ENCODE measurements at regions not wholly inside any gene's neighbourhood (a gene's known extent, or its start where the extent isn't known, plus 50 kb on each side); places are given as distances from the start of the nearest gene placed in this dataset.
"Not testable (repeated sequence)": the region's sequence is repeated elsewhere in the genome, so short reads cannot be mapped to it uniquely, and the experiment has no call there.

DNA sequence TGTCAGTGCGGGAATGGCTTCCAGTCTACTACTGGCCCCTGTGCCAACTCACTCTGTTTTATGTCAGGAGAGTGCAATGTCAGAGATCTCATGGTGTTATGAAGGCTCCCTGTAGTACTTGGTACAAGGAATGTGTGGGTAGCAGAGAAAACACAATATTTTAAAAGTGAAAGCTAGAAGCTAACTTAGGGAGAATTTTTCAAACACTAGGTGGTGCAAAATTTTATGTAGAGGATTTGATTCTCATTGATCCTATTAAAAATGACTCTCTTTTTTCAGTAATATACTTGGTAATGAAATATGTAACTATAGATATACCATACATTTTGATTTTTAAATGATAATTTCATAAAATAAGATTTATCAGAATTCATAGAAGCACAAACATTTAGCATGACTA lies 134.7 kb downstream of the JRKL start:
- H3K36me3 ChIP-seq: no peaks in the 10 kb centered on the region
- H3K4me1 ChIP-seq: no peaks in the 10 kb centered on the region
- DNase-seq: no peak
- H3K9me3 ChIP-seq: no peaks in the 10 kb centered on the region
- no peaks in the 10 kb centered on the region for H3K27me3 ChIP-seq
- TF ChIP-seq, protein P1, sequence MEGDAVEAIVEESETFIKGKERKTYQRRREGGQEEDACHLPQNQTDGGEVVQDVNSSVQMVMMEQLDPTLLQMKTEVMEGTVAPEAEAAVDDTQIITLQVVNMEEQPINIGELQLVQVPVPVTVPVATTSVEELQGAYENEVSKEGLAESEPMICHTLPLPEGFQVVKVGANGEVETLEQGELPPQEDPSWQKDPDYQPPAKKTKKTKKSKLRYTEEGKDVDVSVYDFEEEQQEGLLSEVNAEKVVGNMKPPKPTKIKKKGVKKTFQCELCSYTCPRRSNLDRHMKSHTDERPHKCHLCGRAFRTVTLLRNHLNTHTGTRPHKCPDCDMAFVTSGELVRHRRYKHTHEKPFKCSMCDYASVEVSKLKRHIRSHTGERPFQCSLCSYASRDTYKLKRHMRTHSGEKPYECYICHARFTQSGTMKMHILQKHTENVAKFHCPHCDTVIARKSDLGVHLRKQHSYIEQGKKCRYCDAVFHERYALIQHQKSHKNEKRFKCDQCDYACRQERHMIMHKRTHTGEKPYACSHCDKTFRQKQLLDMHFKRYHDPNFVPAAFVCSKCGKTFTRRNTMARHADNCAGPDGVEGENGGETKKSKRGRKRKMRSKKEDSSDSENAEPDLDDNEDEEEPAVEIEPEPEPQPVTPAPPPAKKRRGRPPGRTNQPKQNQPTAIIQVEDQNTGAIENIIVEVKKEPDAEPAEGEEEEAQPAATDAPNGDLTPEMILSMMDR (IDR thresholded peaks at IDR 0.05; ENCODE audit: low read depth, low read length): peak; percentile 18; the same call in 1 of the 2 replicates
- no peak overlapping the region for H3K4me3 ChIP-seq (ENCODE audit: low read depth, low read length)

DNA sequence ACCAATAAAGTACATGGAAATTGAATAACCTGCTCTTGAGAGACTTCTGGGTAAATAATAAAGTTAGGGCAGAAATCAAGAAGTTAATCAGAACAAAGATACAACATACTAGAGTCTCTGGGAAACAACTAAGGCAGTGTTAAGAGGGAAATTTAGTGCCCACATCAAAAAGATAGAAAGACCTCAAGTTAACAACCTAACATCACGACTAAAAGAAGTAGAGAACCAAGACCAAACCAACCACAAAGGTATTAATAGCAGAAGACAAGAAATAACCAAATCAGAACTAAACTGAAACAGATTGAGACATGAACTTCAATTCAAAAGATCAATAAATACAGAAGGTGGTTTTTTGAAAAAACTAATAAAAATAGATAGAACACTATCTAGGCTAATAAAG lies 140.7 kb downstream of the JRKL start:
- Histone ChIP-seq H3K36me3 (no peaks in the 10 kb centered on the region), H3K9me3 (no peaks in the 10 kb centered on the region), H3K4me3 (ENCODE audit: low read depth, low read length) (no peak overlapping the region), H3K27me3 (no peaks in the 10 kb centered on the region; the same call in 1 of the 2 replicates), H3K4me1 (no peaks in the 10 kb centered on the region)
- TF ChIP-seq, protein P1 (IDR thresholded peaks at IDR 0.05; ENCODE audit: low read depth, low read length): no peak
- DNase-seq: no peak

DNA sequence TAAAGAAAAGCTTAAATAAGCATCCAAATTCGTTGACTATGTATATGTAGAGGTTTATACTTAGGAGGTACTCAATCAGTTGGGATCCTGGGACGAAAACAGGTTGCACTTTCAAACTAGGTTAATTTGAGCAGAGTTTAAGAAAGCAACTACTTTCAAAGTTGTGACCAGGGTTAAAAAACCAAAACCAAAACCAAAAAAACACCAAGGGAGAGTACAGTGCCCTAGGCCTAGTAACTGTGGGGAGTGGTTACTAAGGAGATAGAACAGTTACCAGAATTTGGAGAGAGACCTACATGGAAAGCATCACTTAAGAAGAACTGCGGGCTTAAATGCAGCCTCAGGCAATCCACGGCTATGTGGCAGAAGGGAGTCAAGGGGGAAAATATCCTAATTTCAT lies 148.3 kb downstream of the JRKL start:
- Histone ChIP-seq H3K4me3 (ENCODE audit: low read depth, low read length) (no peak overlapping the region), H3K4me1 (peaks cover 12% of the 10 kb centered on the region), H3K9me3 (no peaks in the 10 kb centered on the region), H3K27me3 (no peaks in the 10 kb centered on the region), H3K36me3 (no peaks in the 10 kb centered on the region)
- TF ChIP-seq, protein P1 (IDR thresholded peaks at IDR 0.05; ENCODE audit: low read depth, low read length): no peak
- DNase-seq: peak; percentile 11

DNA sequence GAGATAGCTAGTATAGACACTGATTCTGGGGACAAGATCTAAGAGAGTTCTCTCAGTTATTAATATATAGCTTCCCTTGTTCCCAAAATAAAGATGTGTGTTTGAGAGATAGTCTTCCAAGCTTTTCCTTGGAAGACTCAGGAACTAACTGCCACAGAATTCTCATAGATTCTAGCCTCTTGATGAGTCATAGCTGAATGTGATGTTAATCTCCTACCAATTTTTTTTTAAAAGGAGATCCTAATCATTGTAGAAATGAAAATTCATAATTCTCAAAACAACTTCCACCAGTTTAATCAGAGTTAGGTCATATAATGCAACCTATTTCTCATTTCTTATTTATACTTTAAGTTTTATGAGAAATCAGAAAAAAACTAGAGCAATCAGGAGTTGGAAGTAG lies 148.8 kb downstream of the JRKL start:
- TF ChIP-seq, protein P1 (IDR thresholded peaks at IDR 0.05; ENCODE audit: low read depth, low read length): no peak
- H3K27me3 ChIP-seq: no peaks in the 10 kb centered on the region
- no peak overlapping the region for H3K4me3 ChIP-seq (ENCODE audit: low read depth, low read length)
- DNase-seq: no peak
- H3K4me1 ChIP-seq: peaks cover 12% of the 10 kb centered on the region
- H3K36me3 ChIP-seq: no peaks in the 10 kb centered on the region
- H3K9me3 ChIP-seq: no peaks in the 10 kb centered on the region

DNA sequence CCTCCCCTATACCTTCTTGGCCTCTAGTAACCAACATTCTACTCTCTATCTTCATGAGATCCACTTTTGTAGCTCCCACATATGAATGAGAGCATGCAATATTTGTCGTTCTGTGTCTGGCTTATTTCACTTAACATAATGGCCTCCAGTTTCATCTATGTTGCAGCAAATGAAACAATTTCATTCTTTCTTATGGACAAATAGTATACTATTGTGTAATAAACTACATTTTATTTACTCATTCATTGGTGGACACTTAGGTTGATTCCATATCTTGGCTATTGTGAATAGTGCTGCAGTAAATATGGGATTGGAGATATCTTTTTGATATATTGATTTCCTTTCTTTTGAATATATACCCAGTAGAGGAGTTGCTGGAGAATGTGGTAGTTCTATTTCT lies 151.1 kb downstream of the JRKL start:
- TF ChIP-seq, protein P1 (IDR thresholded peaks at IDR 0.05; ENCODE audit: low read depth, low read length): no peak
- Histone ChIP-seq H3K36me3 (no peaks in the 10 kb centered on the region), H3K4me3 (ENCODE audit: low read depth, low read length) (no peak overlapping the region), H3K27me3 (no peaks in the 10 kb centered on the region), H3K4me1 (peaks cover 12% of the 10 kb centered on the region), H3K9me3 (no peaks in the 10 kb centered on the region)
- DNase-seq: no peak

DNA sequence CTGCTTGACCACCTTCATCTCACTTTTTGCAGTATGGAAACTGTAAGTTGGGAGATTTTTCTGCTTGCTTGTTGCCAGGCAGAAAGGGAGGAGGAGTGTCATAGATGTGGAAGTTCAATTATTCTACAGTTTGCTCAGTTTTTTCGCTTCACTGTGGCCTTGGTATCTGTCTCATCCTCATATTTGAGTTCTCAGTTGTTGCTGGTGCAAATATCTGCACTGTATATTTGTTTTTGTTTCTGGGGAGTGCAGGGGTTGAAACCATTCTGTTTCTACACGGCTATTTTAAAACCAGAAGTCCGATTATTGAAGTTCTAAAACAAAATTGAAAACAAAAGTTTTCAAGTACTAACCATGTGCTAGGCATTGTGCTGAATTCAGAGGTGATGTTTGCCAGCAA lies 153.4 kb downstream of the JRKL start:
- no peak for DNase-seq
- Histone ChIP-seq H3K4me3 (ENCODE audit: low read depth, low read length) (no peak overlapping the region), H3K4me1 (peaks cover 11% of the 10 kb centered on the region), H3K27me3 (no peaks in the 10 kb centered on the region), H3K9me3 (no peaks in the 10 kb centered on the region), H3K36me3 (no peaks in the 10 kb centered on the region)
- TF ChIP-seq, protein P1 (IDR thresholded peaks at IDR 0.05; ENCODE audit: low read depth, low read length): no peak

DNA sequence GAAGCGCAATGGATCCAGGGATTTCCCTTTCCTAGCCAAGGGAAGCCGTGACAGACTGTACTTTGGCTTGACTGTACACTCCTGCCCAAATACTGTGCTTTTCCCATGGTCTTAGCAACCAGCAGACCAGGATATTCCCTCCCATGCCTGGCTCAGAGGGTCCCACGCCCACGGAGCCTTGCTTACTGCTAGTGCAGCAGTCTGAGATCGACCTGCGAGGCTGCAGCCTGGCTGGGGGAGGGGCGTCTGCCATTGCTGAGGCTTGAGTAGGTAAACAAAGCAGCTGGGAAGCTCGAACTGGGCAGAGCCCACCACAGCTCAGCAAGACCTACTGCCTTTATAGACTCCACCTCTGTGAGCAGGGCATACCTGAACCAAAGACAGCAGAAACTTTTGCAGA lies 155.4 kb downstream of the JRKL start:
- not testable (repeated sequence) for DNase-seq; H3K4me3 ChIP-seq (ENCODE audit: low read depth, low read length); H3K9me3 ChIP-seq; H3K27me3 ChIP-seq; H3K36me3 ChIP-seq; H3K4me1 ChIP-seq

Measured in BE2C (cell line).